H1 (cell line): ENCODE measurements at regions not wholly inside any gene's neighbourhood (a gene's known extent, or its start where the extent isn't known, plus 50 kb on each side); places are given as distances from the start of the nearest gene placed in this dataset.

Source experiments
- CTCF ChIA-PET: fragments of 300-600 bp; sonication (Branson Sonifier 250); formaldehyde crosslinking; loops from one replicate; lab custom pipeline; 2021; ENCODE audit not compliant: partially characterized antibody; lab: Charles Lee
- POLR2A ChIA-PET: fragments of 300-600 bp; sonication (Branson Sonifier 250); formaldehyde crosslinking; loops from one replicate; lab custom pipeline; 2021; ENCODE audit warnings: inconsistent platforms; ENCODE audit not compliant: partially characterized antibody; lab: Charles Lee
- DNase-seq, 2 experiments: peaks; one replicate each; pipeline versions ENCODE4 v3.0.0 to v3.0.0-alpha.2; 2010 to 2022; ENCODE audit warnings: low spot score in 2 of 2, low read depth in 1 of 2, mixed read lengths in 1 of 2
- FAIRE-seq: peaks from 2 replicates; lab custom pipeline; 2011; peaks lifted over from hg19 to GRCh38; lab: Jason Lieb, UNC
- H2AFZ ChIP-seq: 2 replicates; pipeline ENCODE4 v1.8.1; 2012; ENCODE audit warnings: low read length, inconsistent platforms
- H2AK5ac ChIP-seq: 2 replicates; pipeline ENCODE4 v1.6.1; 2013; ENCODE audit warnings: low read depth, low read length
- H2BK120ac ChIP-seq: replicated peaks from 2 replicates; pipeline ENCODE3; 2013; ENCODE audit warnings: low read depth, low read length, inconsistent platforms
- H2BK12ac ChIP-seq: 2 replicates; pipeline ENCODE4 v1.6.1; 2013; ENCODE audit warnings: low read depth, low read length
- H2BK15ac ChIP-seq: 2 replicates; pipeline ENCODE4 v1.6.1; 2013; ENCODE audit warnings: low read length
- H2BK20ac ChIP-seq: 2 replicates; pipeline ENCODE4 v1.6.1; 2013; ENCODE audit warnings: low read length
- H2BK5ac ChIP-seq: 2 replicates; pipeline ENCODE4 v1.6.1; 2013; ENCODE audit warnings: low read depth, low read length
- H3K14ac ChIP-seq: 2 replicates; pipeline ENCODE4 v1.6.1; 2013; ENCODE audit warnings: inconsistent platforms; ENCODE audit not compliant: insufficient read length
- H3K18ac ChIP-seq: 2 replicates; pipeline ENCODE4 v1.6.1; 2013; ENCODE audit warnings: low read length; ENCODE audit errors: extremely low read depth
- H3K23ac ChIP-seq: 2 replicates; pipeline ENCODE4 v1.6.1; 2013; ENCODE audit warnings: inconsistent platforms; ENCODE audit not compliant: insufficient read length
- H3K23me2 ChIP-seq: 2 replicates; pipeline ENCODE4 v1.6.1; 2013; ENCODE audit warnings: low read depth, low read length
- H3K27ac ChIP-seq: 2 replicates; pipeline ENCODE4 v1.6.1; 2011; ENCODE audit warnings: low read depth, low read length, inconsistent platforms
- H3K27me3 ChIP-seq, 4 experiments: replicated peaks in 1 of 4; 1 replicate in 1 of 4; 2 replicates in 3 of 4; pipeline versions ENCODE4 v1.6.1 to v1.8.1; 2011 to 2013; ENCODE audit warnings: low read length in 3 of 4, mild to moderate bottlenecking in 3 of 4, inconsistent platforms in 2 of 4, mixed read lengths in 2 of 4, moderate library complexity in 1 of 4; ENCODE audit not compliant: control insufficient read depth in 3 of 4, insufficient read depth in 3 of 4; ENCODE audit errors: extremely low read depth in 1 of 4
- H3K36me3 ChIP-seq, 4 experiments: 2 replicates each; pipeline versions ENCODE4 v1.6.1 to v1.8.1; 2011 to 2013; ENCODE audit warnings: mild to moderate bottlenecking in 4 of 4, low read length in 3 of 4, moderate library complexity in 2 of 4, control low read depth in 1 of 4, inconsistent platforms in 1 of 4; ENCODE audit not compliant: insufficient read depth in 4 of 4, control insufficient read depth in 2 of 4
- H3K4ac ChIP-seq: replicated peaks from 2 replicates; pipeline ENCODE3; 2013; ENCODE audit warnings: low read length, low read depth, mixed read lengths, inconsistent platforms; ENCODE audit not compliant: insufficient read length
- H3K4me1 ChIP-seq, 4 experiments: replicated peaks in 1 of 4; 1 replicate in 1 of 4; 2 replicates in 3 of 4; pipeline versions ENCODE4 v1.6.1 to v1.8.1; 2011 to 2013; ENCODE audit warnings: low read length in 3 of 4, inconsistent platforms in 2 of 4, mixed read lengths in 1 of 4; ENCODE audit not compliant: insufficient read depth in 4 of 4, control insufficient read depth in 3 of 4
- H3K4me2 ChIP-seq, 2 experiments: 2 replicates each; pipeline versions ENCODE4 v1.6.1 to v1.8.1; 2011 to 2013; ENCODE audit warnings: low read depth in 2 of 2, low read length in 2 of 2, control low read depth in 1 of 2, inconsistent platforms in 1 of 2, mild to moderate bottlenecking in 1 of 2; ENCODE audit not compliant: insufficient read depth in 1 of 2
- H3K4me3 ChIP-seq, 4 experiments: fragments of 200-600, 300-600 bp in 1 of 4; sonication (generic), shearing (Covaris generic), sonication (Bioruptor Twin) in 1 of 4; 2 replicates each; pipeline versions ENCODE4 v1.5.1 to v1.8.1; 2011 to 2016; ENCODE audit warnings: low read length in 4 of 4, low read depth in 3 of 4, control low read depth in 2 of 4, inconsistent platforms in 2 of 4, mild to moderate bottlenecking in 2 of 4, mixed read lengths in 1 of 4, moderate library complexity in 1 of 4; ENCODE audit not compliant: insufficient read depth in 2 of 4; ENCODE audit errors: extremely low read depth in 1 of 4
- H3K56ac ChIP-seq: replicated peaks from 2 replicates; pipeline ENCODE3; 2013; ENCODE audit warnings: low read depth, mild to moderate bottlenecking, mixed read lengths, low read length, inconsistent platforms; ENCODE audit not compliant: insufficient read length
- H3K79me1 ChIP-seq: 2 replicates; pipeline ENCODE4 v1.6.1; 2013; ENCODE audit warnings: low read depth, low read length, control low read depth
- H3K79me2 ChIP-seq, 2 experiments: 2 replicates each; pipeline versions ENCODE4 v1.6.1 to v1.8.1; 2012 to 2013; ENCODE audit warnings: low read length in 2 of 2, mild to moderate bottlenecking in 2 of 2, inconsistent platforms in 1 of 2; ENCODE audit not compliant: insufficient read depth in 2 of 2, control insufficient read depth in 1 of 2
- H3K9ac ChIP-seq, 4 experiments: replicated peaks in 1 of 4; 1 replicate in 1 of 4; 2 replicates in 3 of 4; pipeline versions ENCODE4 v1.6.1 to v1.8.1; 2011 to 2013; ENCODE audit warnings: low read depth in 3 of 4, low read length in 3 of 4, control low read depth in 2 of 4, mild to moderate bottlenecking in 2 of 4, moderate library complexity in 2 of 4, inconsistent platforms in 1 of 4; ENCODE audit errors: extremely low read depth in 1 of 4
- H3K9me3 ChIP-seq, 2 experiments: 2 replicates each; pipeline versions ENCODE4 v1.6.1 to v1.8.1; 2012 to 2013; ENCODE audit warnings: mild to moderate bottlenecking in 2 of 2, moderate library complexity in 2 of 2, control low read depth in 1 of 2, inconsistent platforms in 1 of 2, low read depth in 1 of 2, low read length in 1 of 2, mixed read lengths in 1 of 2; ENCODE audit not compliant: insufficient read depth in 2 of 2
- H4K20me1 ChIP-seq, 2 experiments: replicated peaks in 1 of 2; 2 replicates each; pipeline versions ENCODE3 to v1.8.1; 2011 to 2013; ENCODE audit warnings: inconsistent platforms in 2 of 2, low read length in 2 of 2, mild to moderate bottlenecking in 1 of 2; ENCODE audit not compliant: insufficient read depth in 2 of 2, control insufficient read depth in 1 of 2
- H4K5ac ChIP-seq: 2 replicates; pipeline ENCODE4 v1.6.1; 2013; ENCODE audit warnings: low read length, low read depth, mixed read lengths, inconsistent platforms; ENCODE audit not compliant: insufficient read length
- H4K8ac ChIP-seq: 2 replicates; pipeline ENCODE4 v1.8.0; 2013; ENCODE audit warnings: mild to moderate bottlenecking, moderate library complexity, low read length, inconsistent platforms; ENCODE audit not compliant: insufficient read depth; ENCODE audit errors: extremely low read depth
- H4K91ac ChIP-seq: replicated peaks from 2 replicates; pipeline ENCODE3; 2013; ENCODE audit warnings: low read length, mixed read lengths, inconsistent platforms; ENCODE audit not compliant: insufficient read length
- BCL11A ChIP-seq, 2 experiments: IDR thresholded peaks; one replicate each; pipeline ENCODE4 v1.6.1; 2011; ENCODE audit warnings: low read depth in 2 of 2, low read length in 2 of 2, mild to moderate bottlenecking in 2 of 2
- CEBPB ChIP-seq: IDR thresholded peaks from 2 replicates; pipeline ENCODE4 v1.6.1; 2012; ENCODE audit warnings: low read depth, low read length
- CHD1 ChIP-seq: IDR thresholded peaks from 2 replicates; pipeline ENCODE4 v1.6.1; 2012; ENCODE audit warnings: low read depth, low read length, improper control_type of control experiment
- CTBP2 ChIP-seq: IDR thresholded peaks from 2 replicates; pipeline ENCODE4 v1.7.0; 2011; ENCODE audit warnings: borderline replicate concordance, mild to moderate bottlenecking, moderate library complexity, mixed read lengths, low read length; ENCODE audit not compliant: insufficient read depth, insufficient read length
- PHF8 ChIP-seq: fragments of 200-600 bp; sonication (generic); conservative IDR thresholded peaks from 2 replicates; pipeline ENCODE4 v1.7.1; 2012; ENCODE audit warnings: low read depth, mild to moderate bottlenecking, inconsistent platforms, low read length, moderate library complexity
- SIX5 ChIP-seq: IDR thresholded peaks from 2 replicates; pipeline ENCODE4 v1.6.1; 2011; ENCODE audit warnings: mild to moderate bottlenecking, low read depth, low read length
- SP4 ChIP-seq: IDR thresholded peaks from 2 replicates; pipeline ENCODE4 v1.6.1; 2012; ENCODE audit warnings: low read length, inconsistent platforms
- SUZ12 ChIP-seq: fragments of 200-600 bp; sonication (generic); IDR thresholded peaks from 2 replicates; pipeline ENCODE4 v1.6.1; 2012; ENCODE audit warnings: mild to moderate bottlenecking, inconsistent platforms, low read length, moderate library complexity, mixed read lengths
- TCF12 ChIP-seq: IDR thresholded peaks from 2 replicates; pipeline ENCODE4 v1.6.1; 2011; ENCODE audit warnings: low read depth, mild to moderate bottlenecking, low read length
- WGBS, 2 experiments: shearing (Covaris generic) in 1 of 2; methylation state at CpG; one replicate each; pipeline versions ENCODE4 v1.1.6 to v1.1.7; 2013 to 2015; ENCODE audit warnings: low lambda C conversion rate in 2 of 2, mixed read lengths in 2 of 2, inconsistent platforms in 1 of 2, low coverage in 1 of 2, missing lambda C conversion rate in 1 of 2; ENCODE audit not compliant: insufficient replicate concordance in 2 of 2, insufficient coverage in 1 of 2, insufficient read length in 1 of 2; ENCODE audit errors: extremely low coverage in 1 of 2, missing lambda C conversion rate in 1 of 2; 5-methylcytosine and 5-hydroxymethylcytosine counted together
- TF ChIP-seq, protein P1 (sequence below): IDR thresholded peaks from 2 replicates; pipeline ENCODE4 v1.6.1; 2011; ENCODE audit warnings: low read depth, mild to moderate bottlenecking, low read length; ENCODE audit not compliant: insufficient read depth

DNA sequence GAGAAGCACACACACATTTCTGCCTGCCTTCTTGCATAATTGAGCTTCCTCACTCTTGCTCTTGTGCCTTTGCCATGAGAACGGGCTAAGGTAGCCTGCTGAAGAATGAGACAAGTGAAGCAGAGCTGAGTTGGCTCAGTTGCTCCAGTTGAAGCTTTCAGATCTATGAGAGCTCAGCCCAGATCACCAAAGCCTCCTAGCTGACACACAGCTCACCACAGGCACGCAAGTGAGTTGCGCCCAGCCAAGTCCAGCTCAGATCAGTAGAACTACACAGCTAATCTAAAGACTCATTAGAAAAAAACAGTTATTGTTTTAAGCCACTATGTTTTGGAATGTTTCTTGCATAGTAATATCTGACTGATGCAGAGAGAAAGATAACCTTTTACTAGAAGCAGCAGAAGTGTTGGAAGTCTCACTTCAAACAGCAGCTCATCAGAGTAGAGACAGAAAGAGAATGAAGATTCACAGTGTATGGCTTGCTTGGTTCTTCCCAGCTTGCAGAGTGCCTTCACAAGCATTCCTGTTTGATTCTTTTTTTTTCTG is 362.4 kb downstream of the MID1IP1 start:
- ChIA-PET POLR2A (interaction anchor here (0.6 kb wide), 1 partner anchor 354 kb away, joined by 3 read pairs; no protein-coding TSS in a partner anchor), CTCF (interaction anchor here (0.9 to 2.2 kb wide), 6 partner anchors 8 to 893 kb away, joined by 3 to 7 read pairs (median 4); no protein-coding TSS in a partner anchor)
- Histone ChIP-seq H2BK20ac (no peak overlapping the region), H4K91ac (no peak overlapping the region), H2BK15ac (no peak overlapping the region), H3K56ac (no peak overlapping the region), H3K4ac (no peak overlapping the region), H3K27ac (no peak overlapping the region), H2BK5ac (no peak overlapping the region), H3K4me2 (no peak overlapping the region), H2AK5ac (no peak overlapping the region), H3K79me2 (no peaks in the 10 kb centered on the region), H3K79me1 (no peaks in the 10 kb centered on the region), H4K20me1 (no peaks in the 10 kb centered on the region), H3K27me3 (peaks cover 0 to 17% (median 3%) of the 10 kb centered on the region in 4 experiments; a peak in 4 of 7 replicates), H2AFZ (no peak overlapping the region), H3K9ac (no peak overlapping the region), H3K4me3 (no peak overlapping the region), H2BK120ac (no peak overlapping the region), H3K23ac (no peak overlapping the region), H4K8ac (no peak overlapping the region), H3K14ac (no peak overlapping the region), H3K4me1 (no peaks in the 10 kb centered on the region), H2BK12ac (no peak overlapping the region), H3K36me3 (no peaks in the 10 kb centered on the region), H3K18ac (no peak overlapping the region), H3K23me2 (peaks cover 5% of the 10 kb centered on the region; the same call in 1 of the 2 replicates), H3K9me3 (no peaks in the 10 kb centered on the region), H4K5ac (no peak overlapping the region)
- 96% methylated on average over 3 of the region's 3 CpGs; no CpG with 5 or more reads in 1 of the 2 experiments for WGBS, 2 experiments
- no peak for DNase-seq
- no peak for TF ChIP-seq SIX5
- no peak for TF ChIP-seq CEBPB
- TF ChIP-seq, protein P1, sequence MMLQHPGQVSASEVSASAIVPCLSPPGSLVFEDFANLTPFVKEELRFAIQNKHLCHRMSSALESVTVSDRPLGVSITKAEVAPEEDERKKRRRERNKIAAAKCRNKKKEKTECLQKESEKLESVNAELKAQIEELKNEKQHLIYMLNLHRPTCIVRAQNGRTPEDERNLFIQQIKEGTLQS = no peak
- TF ChIP-seq SUZ12 = no peak
- TF ChIP-seq CTBP2 = no peak
- no peak for TF ChIP-seq TCF12
- no peak for TF ChIP-seq CHD1
- TF ChIP-seq SP4 = no peak
- no peak for TF ChIP-seq PHF8
- TF ChIP-seq BCL11A (IDR thresholded peaks at IDR 0.05; ENCODE audit: low read depth in 2 of 2, low read length in 2 of 2) = no peak
- no peak for FAIRE-seq
